SK-N-SH (cell line): ENCODE measurements at regions not wholly inside any gene's neighbourhood (a gene's known extent, or its start where the extent isn't known, plus 50 kb on each side); places are given as distances from the start of the nearest gene placed in this dataset.

Experiments
- CTCF ChIA-PET: fragments of 300-600, 350-600 bp; formaldehyde crosslinking; extraction: SDS; loops from one replicate; lab custom pipeline; 2021; lab: Yijun Ruan, JAX
- POLR2A ChIA-PET: fragments of 350-600 bp; sonication (Branson Sonifier 250); formaldehyde crosslinking; extraction: SDS; loops from one replicate; lab custom pipeline; 2020; ENCODE audit warnings: antibody characterized with exemption, inconsistent platforms; lab: Yijun Ruan, JAX
- DNase-seq: peaks from one replicate; pipeline ENCODE4 v3.0.0; 2012
- H2AFZ ChIP-seq: fragments of 200-600 bp; sonication (generic); 2 replicates; pipeline ENCODE4 v1.8.1; 2016; ENCODE audit warnings: antibody characterized with exemption, mild to moderate bottlenecking, low read depth
- H3F3A ChIP-seq: fragments of 200-600 bp; sonication (generic); replicated peaks from 2 replicates; pipeline ENCODE3; 2016; ENCODE audit warnings: antibody characterized with exemption, mild to moderate bottlenecking; ENCODE audit not compliant: insufficient read depth
- H3K27ac ChIP-seq, 2 experiments: fragments of 200-500 bp in 1 of 2; fragments of 200-600 bp in 1 of 2; sonication (Bioruptor generic) in 1 of 2; sonication (generic), shearing (Covaris generic) in 1 of 2; 2 replicates each; pipeline versions ENCODE4 v1.5.1 to v1.6.1; 2014 to 2016; ENCODE audit warnings: low read depth in 2 of 2, inconsistent platforms in 1 of 2, low read length in 1 of 2, mild to moderate bottlenecking in 1 of 2, mixed read lengths in 1 of 2
- H3K27me3 ChIP-seq: fragments of 200-600 bp; sonication (generic), shearing (Covaris generic); 2 replicates; pipeline ENCODE4 v1.6.1; 2016; ENCODE audit warnings: mixed run types; ENCODE audit not compliant: insufficient read depth
- H3K36me3 ChIP-seq, 2 experiments: fragments of 200-500 bp in 1 of 2; fragments of 200-600 bp in 1 of 2; sonication (Bioruptor generic) in 1 of 2; sonication (generic) in 1 of 2; replicated peaks in 1 of 2; 2 replicates each; pipeline versions ENCODE3 to v1.5.1; 2014 to 2016; ENCODE audit warnings: low read length in 1 of 2, mild to moderate bottlenecking in 1 of 2; ENCODE audit not compliant: insufficient read depth in 2 of 2, control insufficient read depth in 1 of 2
- H3K4me1 ChIP-seq, 2 experiments: fragments of 200-500 bp in 1 of 2; fragments of 200-600 bp in 1 of 2; sonication (Bioruptor generic) in 1 of 2; sonication (generic), shearing (Covaris generic) in 1 of 2; 2 replicates each; pipeline versions ENCODE4 v1.5.1 to v1.6.1; 2014 to 2016; ENCODE audit warnings: low read depth in 1 of 2, low read length in 1 of 2, mixed run types in 1 of 2; ENCODE audit not compliant: insufficient read depth in 2 of 2, control insufficient read depth in 1 of 2
- H3K4me2 ChIP-seq: fragments of 200-600 bp; sonication (generic), shearing (Covaris generic); 2 replicates; pipeline ENCODE4 v1.6.1; 2017; ENCODE audit warnings: mixed run types
- H3K4me3 ChIP-seq, 2 experiments: fragments of 200-500 bp in 1 of 2; fragments of 200-600 bp in 1 of 2; sonication (Bioruptor generic) in 1 of 2; sonication (generic), shearing (Covaris generic) in 1 of 2; 2 replicates each; pipeline versions ENCODE4 v1.5.1 to v1.8.1; 2014 to 2016; ENCODE audit warnings: low read depth in 2 of 2, inconsistent platforms in 1 of 2, low read length in 1 of 2, mild to moderate bottlenecking in 1 of 2, mixed read lengths in 1 of 2, moderate library complexity in 1 of 2
- H3K79me2 ChIP-seq: fragments of 200-600 bp; sonication (generic); 2 replicates; pipeline ENCODE4 v1.8.1; 2017; ENCODE audit warnings: mild to moderate bottlenecking; ENCODE audit not compliant: insufficient read depth
- H3K9ac ChIP-seq: fragments of 200-600 bp; sonication (generic); 2 replicates; pipeline ENCODE4 v1.6.1; 2017; ENCODE audit warnings: mixed run types
- H3K9me2 ChIP-seq: fragments of 200-600 bp; sonication (generic); 2 replicates; pipeline ENCODE4 v1.6.1; 2017; ENCODE audit warnings: mixed run types
- H3K9me3 ChIP-seq: fragments of 200-600 bp; sonication (generic); 2 replicates; pipeline ENCODE4 v1.6.1; 2017; ENCODE audit warnings: mixed run types, mild to moderate bottlenecking, moderate library complexity
- H4K20me1 ChIP-seq: fragments of 200-600 bp; sonication (generic); 2 replicates; pipeline ENCODE4 v1.6.1; 2017; ENCODE audit warnings: mild to moderate bottlenecking, mixed run types; ENCODE audit not compliant: insufficient read depth
- CTCF ChIP-seq: fragments of 200-600 bp; sonication (generic); IDR thresholded peaks from 2 replicates; pipeline ENCODE4 v1.6.1; 2017; ENCODE audit warnings: antibody characterized with exemption, mild to moderate bottlenecking, moderate library complexity
- EP300 ChIP-seq, 2 experiments: IDR thresholded peaks; 2 replicates each; pipeline versions ENCODE4 v1.4.0 to v1.6.1; 2012; ENCODE audit warnings: borderline replicate concordance in 1 of 2, low read depth in 1 of 2, low read length in 1 of 2
- EZH2phosphoT487 ChIP-seq: fragments of 200-600 bp; sonication (generic); IDR thresholded peaks from 2 replicates; pipeline ENCODE4 v1.6.1; 2017; ENCODE audit warnings: low read depth, mixed run types, mild to moderate bottlenecking, antibody characterized with exemption, moderate library complexity, borderline replicate concordance
- FOSL2 ChIP-seq: IDR thresholded peaks from 2 replicates; pipeline ENCODE4 v1.4.0; 2012; ENCODE audit warnings: low read depth, mild to moderate bottlenecking, moderate library complexity, borderline replicate concordance
- FOXJ3 ChIP-seq: sonication (generic); formaldehyde crosslinking; IDR thresholded peaks from 2 replicates; pipeline ENCODE4 v1.5.1; 2020; ENCODE audit warnings: mild to moderate bottlenecking, missing genetic modification reagents
- GATA2 ChIP-seq: sonication (generic); formaldehyde crosslinking; IDR thresholded peaks from 2 replicates; pipeline ENCODE4 v1.5.0; 2020; ENCODE audit warnings: mild to moderate bottlenecking, missing genetic modification reagents
- JUND ChIP-seq: IDR thresholded peaks from 2 replicates; pipeline ENCODE4 v1.4.0; 2012
- MEF2A ChIP-seq: IDR thresholded peaks from 2 replicates; pipeline ENCODE4 v1.4.0; 2012; ENCODE audit warnings: low read depth, borderline replicate concordance
- NFIC ChIP-seq: IDR thresholded peaks from 2 replicates; pipeline ENCODE4 v1.4.0; 2012; ENCODE audit warnings: borderline replicate concordance
- TCF12 ChIP-seq: IDR thresholded peaks from 2 replicates; pipeline ENCODE4 v1.4.0; 2012
- WGBS: methylation state at CpG from one replicate; pipeline ENCODE4 v1.1.6; 2017; ENCODE audit warnings: low lambda C conversion rate; 5-methylcytosine and 5-hydroxymethylcytosine counted together
- TF ChIP-seq, protein P1 (sequence below): IDR thresholded peaks from 2 replicates; pipeline ENCODE4 v1.6.1; 2012; ENCODE audit warnings: mild to moderate bottlenecking, low read depth, low read length, moderate library complexity
- TF ChIP-seq, protein P2 (sequence below): IDR thresholded peaks from 2 replicates; pipeline ENCODE4; 2012
- TF ChIP-seq, protein P3 (sequence below): IDR thresholded peaks from 2 replicates; pipeline ENCODE4 v1.4.0; 2012; ENCODE audit warnings: low read depth, borderline replicate concordance

GRCh38 chr4:101710806-101711205, 79.7 kb upstream of the BANK1 start (continued):
- TF ChIP-seq EZH2phosphoT487 (no peak), FOXJ3 (no peak)

GRCh38 chr4:101708293-101709039, 82.1 kb upstream of the BANK1 start:
- TF ChIP-seq, protein P1, sequence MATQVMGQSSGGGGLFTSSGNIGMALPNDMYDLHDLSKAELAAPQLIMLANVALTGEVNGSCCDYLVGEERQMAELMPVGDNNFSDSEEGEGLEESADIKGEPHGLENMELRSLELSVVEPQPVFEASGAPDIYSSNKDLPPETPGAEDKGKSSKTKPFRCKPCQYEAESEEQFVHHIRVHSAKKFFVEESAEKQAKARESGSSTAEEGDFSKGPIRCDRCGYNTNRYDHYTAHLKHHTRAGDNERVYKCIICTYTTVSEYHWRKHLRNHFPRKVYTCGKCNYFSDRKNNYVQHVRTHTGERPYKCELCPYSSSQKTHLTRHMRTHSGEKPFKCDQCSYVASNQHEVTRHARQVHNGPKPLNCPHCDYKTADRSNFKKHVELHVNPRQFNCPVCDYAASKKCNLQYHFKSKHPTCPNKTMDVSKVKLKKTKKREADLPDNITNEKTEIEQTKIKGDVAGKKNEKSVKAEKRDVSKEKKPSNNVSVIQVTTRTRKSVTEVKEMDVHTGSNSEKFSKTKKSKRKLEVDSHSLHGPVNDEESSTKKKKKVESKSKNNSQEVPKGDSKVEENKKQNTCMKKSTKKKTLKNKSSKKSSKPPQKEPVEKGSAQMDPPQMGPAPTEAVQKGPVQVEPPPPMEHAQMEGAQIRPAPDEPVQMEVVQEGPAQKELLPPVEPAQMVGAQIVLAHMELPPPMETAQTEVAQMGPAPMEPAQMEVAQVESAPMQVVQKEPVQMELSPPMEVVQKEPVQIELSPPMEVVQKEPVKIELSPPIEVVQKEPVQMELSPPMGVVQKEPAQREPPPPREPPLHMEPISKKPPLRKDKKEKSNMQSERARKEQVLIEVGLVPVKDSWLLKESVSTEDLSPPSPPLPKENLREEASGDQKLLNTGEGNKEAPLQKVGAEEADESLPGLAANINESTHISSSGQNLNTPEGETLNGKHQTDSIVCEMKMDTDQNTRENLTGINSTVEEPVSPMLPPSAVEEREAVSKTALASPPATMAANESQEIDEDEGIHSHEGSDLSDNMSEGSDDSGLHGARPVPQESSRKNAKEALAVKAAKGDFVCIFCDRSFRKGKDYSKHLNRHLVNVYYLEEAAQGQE, result no peak
- TF ChIP-seq TCF12, result peak; percentile 54; the same call in 1 of the 2 replicates
- TF ChIP-seq JUND, result peak; percentile 51; the same call in 1 of the 2 replicates
- TF ChIP-seq, protein P2, sequence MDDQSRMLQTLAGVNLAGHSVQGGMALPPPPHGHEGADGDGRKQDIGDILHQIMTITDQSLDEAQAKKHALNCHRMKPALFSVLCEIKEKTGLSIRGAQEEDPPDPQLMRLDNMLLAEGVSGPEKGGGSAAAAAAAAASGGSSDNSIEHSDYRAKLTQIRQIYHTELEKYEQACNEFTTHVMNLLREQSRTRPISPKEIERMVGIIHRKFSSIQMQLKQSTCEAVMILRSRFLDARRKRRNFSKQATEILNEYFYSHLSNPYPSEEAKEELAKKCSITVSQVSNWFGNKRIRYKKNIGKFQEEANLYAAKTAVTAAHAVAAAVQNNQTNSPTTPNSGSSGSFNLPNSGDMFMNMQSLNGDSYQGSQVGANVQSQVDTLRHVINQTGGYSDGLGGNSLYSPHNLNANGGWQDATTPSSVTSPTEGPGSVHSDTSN, result no peak
- TF ChIP-seq, protein P3, sequence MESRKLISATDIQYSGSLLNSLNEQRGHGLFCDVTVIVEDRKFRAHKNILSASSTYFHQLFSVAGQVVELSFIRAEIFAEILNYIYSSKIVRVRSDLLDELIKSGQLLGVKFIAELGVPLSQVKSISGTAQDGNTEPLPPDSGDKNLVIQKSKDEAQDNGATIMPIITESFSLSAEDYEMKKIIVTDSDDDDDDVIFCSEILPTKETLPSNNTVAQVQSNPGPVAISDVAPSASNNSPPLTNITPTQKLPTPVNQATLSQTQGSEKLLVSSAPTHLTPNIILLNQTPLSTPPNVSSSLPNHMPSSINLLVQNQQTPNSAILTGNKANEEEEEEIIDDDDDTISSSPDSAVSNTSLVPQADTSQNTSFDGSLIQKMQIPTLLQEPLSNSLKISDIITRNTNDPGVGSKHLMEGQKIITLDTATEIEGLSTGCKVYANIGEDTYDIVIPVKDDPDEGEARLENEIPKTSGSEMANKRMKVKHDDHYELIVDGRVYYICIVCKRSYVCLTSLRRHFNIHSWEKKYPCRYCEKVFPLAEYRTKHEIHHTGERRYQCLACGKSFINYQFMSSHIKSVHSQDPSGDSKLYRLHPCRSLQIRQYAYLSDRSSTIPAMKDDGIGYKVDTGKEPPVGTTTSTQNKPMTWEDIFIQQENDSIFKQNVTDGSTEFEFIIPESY, result no peak
- TF ChIP-seq GATA2, result peak; percentile 24; the same call in 1 of the 2 replicates
- TF ChIP-seq NFIC, result peak; percentile 13; the same call in 1 of the 2 replicates
- peak; percentile 46; the same call in 1 of the 2 replicates for TF ChIP-seq FOSL2
- TF ChIP-seq CTCF, result no peak
- peak in 1 of 2 experiments; percentile 34; a peak in 1 of 4 replicates for TF ChIP-seq EP300 (IDR thresholded peaks at IDR 0.05; ENCODE audit: borderline replicate concordance in 1 of 2, low read depth in 1 of 2, low read length in 1 of 2)
- TF ChIP-seq MEF2A, result 0 out of 2 replicates have a peak, but pooled peaks have one; percentile 20
- Histone ChIP-seq H3K79me2 (no peaks in the 10 kb centered on the region), H3K4me2 (peak overlapping the region; percentile 33; the same call in 1 of the 2 replicates), H3K27ac (no peak overlapping the region), H3K27me3 (no peaks in the 10 kb centered on the region), H3K9me2 (no peaks in the 10 kb centered on the region), H3F3A (no peaks in the 10 kb centered on the region), H3K9me3 (peaks cover 8% of the 10 kb centered on the region; the same call in 1 of the 2 replicates), H4K20me1 (no peaks in the 10 kb centered on the region), H3K4me1 (peaks cover 0 to 5% of the 10 kb centered on the region in 2 experiments; a peak in 2 of 4 replicates), H3K36me3 (no peaks in the 10 kb centered on the region), H3K4me3 (no peak overlapping the region), H2AFZ (no peak overlapping the region), H3K9ac (no peak overlapping the region)
- ChIA-PET CTCF (interaction anchor here (0.8 to 1.2 kb wide), 2 partner anchors 22 to 31 kb away, joined by 3 to 5 read pairs; no protein-coding TSS in a partner anchor), POLR2A (no interaction called here)
- WGBS, result 81% methylated on average over 1 of the region's 1 CpG
- DNase-seq, result no peak
